Neural cell (in vitro differentiated cells): ENCODE measurements at regions not wholly inside any gene's neighbourhood (a gene's known extent, or its start where the extent isn't known, plus 50 kb on each side); places are given as distances from the start of the nearest gene placed in this dataset.

Experiments used
- H2AFZ ChIP-seq: fragments of 200-600, 300-800 bp; sonication (generic), shearing (Covaris generic); 2 replicates; pipeline ENCODE4 v1.6.0; 2014; ENCODE audit warnings: low read depth, mild to moderate bottlenecking, antibody characterized with exemption, low read length, moderate library complexity
- H3F3A ChIP-seq: fragments of 200-600 bp; shearing (Covaris generic); 2 replicates; pipeline ENCODE4 v1.6.1; 2016; ENCODE audit warnings: mild to moderate bottlenecking, moderate library complexity, mixed read lengths, antibody characterized with exemption, low read length; ENCODE audit not compliant: insufficient read depth, poor library complexity, severe bottlenecking
- H3K27ac ChIP-seq: fragments of 200-600, 300-800 bp; sonication (generic), shearing (Covaris generic); 2 replicates; pipeline ENCODE4 v1.5.1; 2014; ENCODE audit warnings: mild to moderate bottlenecking, low read length, moderate library complexity
- H3K27me3 ChIP-seq: fragments of 300-800, 200-600 bp; sonication (generic), shearing (Covaris generic); 2 replicates; pipeline ENCODE4 v1.6.0; 2014; ENCODE audit warnings: mild to moderate bottlenecking, low read depth, low read length, moderate library complexity; ENCODE audit not compliant: insufficient read depth
- H3K36me3 ChIP-seq: fragments of 300-800, 200-600 bp; sonication (generic), shearing (Covaris generic); 2 replicates; pipeline ENCODE4 v1.5.1; 2014; ENCODE audit warnings: mild to moderate bottlenecking, antibody characterized with exemption, low read length, moderate library complexity; ENCODE audit not compliant: insufficient read depth
- H3K4me2 ChIP-seq: fragments of 300-800, 200-600 bp; sonication (generic), shearing (Covaris generic); 2 replicates; pipeline ENCODE4 v1.6.0; 2014; ENCODE audit warnings: mild to moderate bottlenecking, low read length
- H3K4me3 ChIP-seq: fragments of 300-800, 200-600 bp; sonication (generic), shearing (Covaris generic); 2 replicates; pipeline ENCODE4 v1.5.1; 2014; ENCODE audit warnings: mild to moderate bottlenecking, low read length, moderate library complexity
- H3K79me2 ChIP-seq: fragments of 200-600 bp; shearing (Covaris generic); replicated peaks from 2 replicates; pipeline ENCODE4 v1.6.0; 2014; ENCODE audit warnings: mild to moderate bottlenecking, low read length, moderate library complexity; ENCODE audit not compliant: insufficient read depth
- H3K9ac ChIP-seq: fragments of 300-800, 200-600 bp; sonication (generic), shearing (Covaris generic); 2 replicates; pipeline ENCODE4 v1.6.1; 2016; ENCODE audit warnings: mild to moderate bottlenecking, low read length, mixed read lengths
- H3K9me2 ChIP-seq: fragments of 200-600 bp; shearing (Covaris generic); 2 replicates; pipeline ENCODE4 v1.6.1; 2016; ENCODE audit warnings: mild to moderate bottlenecking, low read length, mixed read lengths; ENCODE audit not compliant: insufficient read depth
- H3K9me3 ChIP-seq: fragments of 200-600, 300-800 bp; sonication (generic), shearing (Covaris generic); 2 replicates; pipeline ENCODE4 v1.6.1; 2016; ENCODE audit warnings: mild to moderate bottlenecking, mixed run types, low read length, moderate library complexity, mixed read lengths
- H4K20me1 ChIP-seq: fragments of 200-600 bp; shearing (Covaris generic); 2 replicates; pipeline ENCODE4 v1.6.1; 2016; ENCODE audit warnings: mild to moderate bottlenecking, mixed run types; ENCODE audit not compliant: insufficient read depth
- EP300 ChIP-seq: fragments of 450-650 bp; conservative IDR thresholded peaks from 2 replicates; pipeline ENCODE4 v1.6.1; 2014; ENCODE audit warnings: antibody characterized with exemption, mild to moderate bottlenecking, moderate library complexity; ENCODE audit not compliant: poor library complexity, severe bottlenecking
- EZH2 ChIP-seq: fragments of 200-600, 300-800 bp; shearing (Covaris generic), sonication (generic); IDR thresholded peaks from 2 replicates; pipeline ENCODE4 v1.6.1; 2014; ENCODE audit warnings: antibody characterized with exemption, low read length, borderline replicate concordance, mild to moderate bottlenecking; ENCODE audit not compliant: insufficient read depth, poor library complexity, severe bottlenecking
- MXI1 ChIP-seq: fragments of 450-650 bp; conservative IDR thresholded peaks from 2 replicates; pipeline ENCODE4 v1.6.1; 2014; ENCODE audit warnings: antibody characterized with exemption, mild to moderate bottlenecking; ENCODE audit not compliant: poor library complexity, severe bottlenecking
- POLR2AphosphoS5 ChIP-seq: IDR thresholded peaks from 2 replicates; pipeline ENCODE4 v1.6.1; 2012
- RAD21 ChIP-seq: fragments of 450-650 bp; conservative IDR thresholded peaks from 2 replicates; pipeline ENCODE4 v1.6.1; 2014; ENCODE audit warnings: antibody characterized with exemption, mild to moderate bottlenecking, moderate library complexity
- SMC3 ChIP-seq: fragments of 450-650 bp; conservative IDR thresholded peaks from 2 replicates; pipeline ENCODE4 v1.6.1; 2014; ENCODE audit warnings: antibody characterized with exemption, mild to moderate bottlenecking, moderate library complexity; ENCODE audit not compliant: poor library complexity
- TAF1 ChIP-seq: IDR thresholded peaks from 2 replicates; pipeline ENCODE4 v1.6.1; 2012; ENCODE audit warnings: low read depth
- TF ChIP-seq, protein P1 (sequence below): IDR thresholded peaks from 2 replicates; pipeline ENCODE4 v1.6.1; 2012; ENCODE audit warnings: borderline replicate concordance
- TF ChIP-seq, protein P2 (sequence below): fragments of 450-650 bp; IDR thresholded peaks from 2 replicates; pipeline ENCODE4 v1.5.1; 2014; ENCODE audit warnings: antibody characterized with exemption, mild to moderate bottlenecking, moderate library complexity; ENCODE audit not compliant: poor library complexity, severe bottlenecking

DNA sequence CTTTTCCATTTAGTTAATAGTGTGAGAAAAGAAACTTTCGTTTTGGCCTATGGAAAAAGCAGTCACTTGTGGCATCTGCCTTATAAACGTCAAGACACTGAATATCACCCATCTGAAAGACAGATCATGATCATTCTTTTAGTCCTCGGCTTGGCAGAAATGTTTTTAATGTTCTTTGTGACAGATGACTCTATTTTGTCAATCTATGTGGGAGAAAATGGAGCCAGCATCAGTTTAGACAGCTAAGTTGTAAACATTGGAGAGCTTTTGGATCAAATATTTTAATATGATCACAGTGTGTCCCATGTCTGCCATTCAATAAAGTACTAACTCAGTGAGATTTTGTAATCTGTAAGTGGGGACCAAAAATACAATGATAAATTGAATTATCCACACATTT lies 85.1 kb upstream of the LUZP2 start:
- Histone ChIP-seq H3K4me2 (no peak overlapping the region), H3F3A (no peaks in the 10 kb centered on the region), H3K9me3 (no peaks in the 10 kb centered on the region), H3K79me2 (no peaks in the 10 kb centered on the region), H3K27ac (no peak overlapping the region), H3K9ac (no peak overlapping the region), H2AFZ (no peak overlapping the region), H4K20me1 (no peaks in the 10 kb centered on the region), H3K4me3 (no peak overlapping the region), H3K36me3 (no peaks in the 10 kb centered on the region), H3K27me3 (no peaks in the 10 kb centered on the region), H3K9me2 (no peaks in the 10 kb centered on the region)
- TF ChIP-seq EP300: peak; percentile 54
- TF ChIP-seq SMC3: no peak
- no peak for TF ChIP-seq TAF1

DNA sequence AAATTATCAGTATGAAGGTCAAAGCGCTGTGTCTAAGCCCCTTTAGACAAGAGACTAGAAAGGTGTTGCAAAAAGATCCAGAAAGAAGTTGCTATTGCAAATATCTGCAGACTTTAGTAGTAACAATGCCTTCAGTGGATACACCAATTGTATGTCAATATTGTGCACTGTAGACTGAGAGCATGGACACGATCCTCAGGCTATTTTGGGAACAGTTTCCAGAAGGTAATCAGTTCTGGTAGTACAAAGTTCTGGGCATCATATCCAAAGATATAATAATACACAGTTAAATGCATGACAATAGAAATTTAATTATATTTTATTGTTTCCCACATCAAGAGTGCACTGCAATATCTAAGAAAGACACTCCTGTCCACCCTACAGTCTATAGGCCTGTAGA lies 84.1 kb upstream of the LUZP2 start:
- Histone ChIP-seq H3K27ac (no peak overlapping the region), H3K36me3 (no peaks in the 10 kb centered on the region), H2AFZ (no peak overlapping the region), H4K20me1 (no peaks in the 10 kb centered on the region), H3K4me2 (no peak overlapping the region), H3K27me3 (no peaks in the 10 kb centered on the region), H3K9me3 (no peaks in the 10 kb centered on the region), H3K9me2 (no peaks in the 10 kb centered on the region), H3K9ac (no peak overlapping the region), H3K4me3 (no peak overlapping the region), H3K79me2 (no peaks in the 10 kb centered on the region), H3F3A (no peaks in the 10 kb centered on the region)
- TF ChIP-seq, protein P1, sequence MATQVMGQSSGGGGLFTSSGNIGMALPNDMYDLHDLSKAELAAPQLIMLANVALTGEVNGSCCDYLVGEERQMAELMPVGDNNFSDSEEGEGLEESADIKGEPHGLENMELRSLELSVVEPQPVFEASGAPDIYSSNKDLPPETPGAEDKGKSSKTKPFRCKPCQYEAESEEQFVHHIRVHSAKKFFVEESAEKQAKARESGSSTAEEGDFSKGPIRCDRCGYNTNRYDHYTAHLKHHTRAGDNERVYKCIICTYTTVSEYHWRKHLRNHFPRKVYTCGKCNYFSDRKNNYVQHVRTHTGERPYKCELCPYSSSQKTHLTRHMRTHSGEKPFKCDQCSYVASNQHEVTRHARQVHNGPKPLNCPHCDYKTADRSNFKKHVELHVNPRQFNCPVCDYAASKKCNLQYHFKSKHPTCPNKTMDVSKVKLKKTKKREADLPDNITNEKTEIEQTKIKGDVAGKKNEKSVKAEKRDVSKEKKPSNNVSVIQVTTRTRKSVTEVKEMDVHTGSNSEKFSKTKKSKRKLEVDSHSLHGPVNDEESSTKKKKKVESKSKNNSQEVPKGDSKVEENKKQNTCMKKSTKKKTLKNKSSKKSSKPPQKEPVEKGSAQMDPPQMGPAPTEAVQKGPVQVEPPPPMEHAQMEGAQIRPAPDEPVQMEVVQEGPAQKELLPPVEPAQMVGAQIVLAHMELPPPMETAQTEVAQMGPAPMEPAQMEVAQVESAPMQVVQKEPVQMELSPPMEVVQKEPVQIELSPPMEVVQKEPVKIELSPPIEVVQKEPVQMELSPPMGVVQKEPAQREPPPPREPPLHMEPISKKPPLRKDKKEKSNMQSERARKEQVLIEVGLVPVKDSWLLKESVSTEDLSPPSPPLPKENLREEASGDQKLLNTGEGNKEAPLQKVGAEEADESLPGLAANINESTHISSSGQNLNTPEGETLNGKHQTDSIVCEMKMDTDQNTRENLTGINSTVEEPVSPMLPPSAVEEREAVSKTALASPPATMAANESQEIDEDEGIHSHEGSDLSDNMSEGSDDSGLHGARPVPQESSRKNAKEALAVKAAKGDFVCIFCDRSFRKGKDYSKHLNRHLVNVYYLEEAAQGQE: no peak
- TF ChIP-seq RAD21: no peak
- no peak for TF ChIP-seq MXI1
- no peak for TF ChIP-seq EZH2
- no peak for TF ChIP-seq POLR2AphosphoS5
- no peak for TF ChIP-seq SMC3
- no peak for TF ChIP-seq TAF1
- no peak for TF ChIP-seq EP300
- TF ChIP-seq, protein P2, sequence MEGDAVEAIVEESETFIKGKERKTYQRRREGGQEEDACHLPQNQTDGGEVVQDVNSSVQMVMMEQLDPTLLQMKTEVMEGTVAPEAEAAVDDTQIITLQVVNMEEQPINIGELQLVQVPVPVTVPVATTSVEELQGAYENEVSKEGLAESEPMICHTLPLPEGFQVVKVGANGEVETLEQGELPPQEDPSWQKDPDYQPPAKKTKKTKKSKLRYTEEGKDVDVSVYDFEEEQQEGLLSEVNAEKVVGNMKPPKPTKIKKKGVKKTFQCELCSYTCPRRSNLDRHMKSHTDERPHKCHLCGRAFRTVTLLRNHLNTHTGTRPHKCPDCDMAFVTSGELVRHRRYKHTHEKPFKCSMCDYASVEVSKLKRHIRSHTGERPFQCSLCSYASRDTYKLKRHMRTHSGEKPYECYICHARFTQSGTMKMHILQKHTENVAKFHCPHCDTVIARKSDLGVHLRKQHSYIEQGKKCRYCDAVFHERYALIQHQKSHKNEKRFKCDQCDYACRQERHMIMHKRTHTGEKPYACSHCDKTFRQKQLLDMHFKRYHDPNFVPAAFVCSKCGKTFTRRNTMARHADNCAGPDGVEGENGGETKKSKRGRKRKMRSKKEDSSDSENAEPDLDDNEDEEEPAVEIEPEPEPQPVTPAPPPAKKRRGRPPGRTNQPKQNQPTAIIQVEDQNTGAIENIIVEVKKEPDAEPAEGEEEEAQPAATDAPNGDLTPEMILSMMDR: no peak

DNA sequence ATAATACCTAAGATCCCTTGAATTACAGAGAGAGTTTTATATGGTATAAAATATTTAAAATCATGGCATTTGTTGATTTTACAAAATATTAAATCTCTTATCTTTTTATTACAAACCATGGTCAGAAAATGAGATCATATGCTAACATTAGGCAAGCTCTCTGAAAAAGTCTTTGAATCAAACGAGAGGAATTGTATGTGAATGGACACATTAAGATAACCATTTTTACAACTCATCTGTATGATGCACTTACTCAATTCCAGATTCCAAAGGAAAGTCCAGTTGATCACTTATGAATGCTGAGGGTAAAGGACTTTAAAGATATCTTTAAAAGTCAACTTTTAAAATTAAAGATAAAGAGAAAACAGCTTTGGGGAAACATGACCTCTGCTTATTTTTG lies 83.5 kb upstream of the LUZP2 start:
- Histone ChIP-seq H4K20me1 (no peaks in the 10 kb centered on the region), H3K27ac (no peak overlapping the region), H3K9ac (no peak overlapping the region), H2AFZ (no peak overlapping the region), H3K9me2 (no peaks in the 10 kb centered on the region), H3K4me2 (no peak overlapping the region), H3K4me3 (no peak overlapping the region), H3F3A (no peaks in the 10 kb centered on the region), H3K9me3 (no peaks in the 10 kb centered on the region), H3K36me3 (no peaks in the 10 kb centered on the region), H3K27me3 (no peaks in the 10 kb centered on the region), H3K79me2 (no peaks in the 10 kb centered on the region)
- TF ChIP-seq EP300 (no peak), EZH2 (no peak), SMC3 (no peak), TAF1 (no peak), RAD21 (no peak), POLR2AphosphoS5 (no peak), MXI1 (no peak)
- TF ChIP-seq, protein P1: no peak
- TF ChIP-seq, protein P2: no peak
